Nephron (organoid): ENCODE measurements at regions not wholly inside any gene's neighbourhood (a gene's known extent, or its start where the extent isn't known, plus 50 kb on each side); places are given as distances from the start of the nearest gene placed in this dataset.

Experiments used
- H3K27ac Mint-ChIP-seq, 3 experiments: 2 replicates each; pipeline ENCODE4 v1.8.0; 2020; ENCODE audit warnings: mixed read lengths in 3 of 3, mild to moderate bottlenecking in 2 of 3, moderate library complexity in 1 of 3
- H3K27me3 Mint-ChIP-seq: 2 replicates; pipeline ENCODE4 v1.8.0; 2021; ENCODE audit warnings: low read depth, mild to moderate bottlenecking, moderate library complexity, mixed read lengths
- H3K36me3 Mint-ChIP-seq: 2 replicates; pipeline ENCODE4 v1.8.0; 2020; ENCODE audit warnings: low read depth, mixed read lengths
- H3K4me1 Mint-ChIP-seq: 2 replicates; pipeline ENCODE4 v1.8.0; 2020; ENCODE audit warnings: mixed read lengths
- H3K4me3 Mint-ChIP-seq, 3 experiments: 2 replicates each; pipeline ENCODE4 v1.8.0; 2020; ENCODE audit warnings: mild to moderate bottlenecking in 3 of 3, mixed read lengths in 3 of 3, moderate library complexity in 2 of 3
- H3K9me3 Mint-ChIP-seq: 2 replicates; pipeline ENCODE4 v1.8.0; 2020; ENCODE audit warnings: mixed read lengths
- TF ChIP-seq, protein P1 (sequence below), 3 experiments: fragments of 200-600 bp; sonication (generic); IDR thresholded peaks; one replicate each; pipeline ENCODE4 v1.5.0; 2021; ENCODE audit warnings: antibody characterized with exemption in 3 of 3; ENCODE audit not compliant: unreplicated experiment in 3 of 3

- H3K27ac Mint-ChIP-seq: peak overlapping the region in 1 of 3 experiments; percentile 16
Observed at GRCh38 chr2:150994076-150994475, 267.6 kb downstream of the RBM43 start.

GRCh38 chr2:150989969-150990368, 271.7 kb downstream of the RBM43 start:
- Mint-ChIP-seq H3K4me1 (no peaks in the 10 kb centered on the region), H3K36me3 (peaks cover 7% of the 10 kb centered on the region), H3K27me3 (peaks cover 5% of the 10 kb centered on the region), H3K9me3 (peaks cover 33% of the 10 kb centered on the region), H3K27ac (no peak overlapping the region), H3K4me3 (no peak overlapping the region)
- TF ChIP-seq, protein P1, sequence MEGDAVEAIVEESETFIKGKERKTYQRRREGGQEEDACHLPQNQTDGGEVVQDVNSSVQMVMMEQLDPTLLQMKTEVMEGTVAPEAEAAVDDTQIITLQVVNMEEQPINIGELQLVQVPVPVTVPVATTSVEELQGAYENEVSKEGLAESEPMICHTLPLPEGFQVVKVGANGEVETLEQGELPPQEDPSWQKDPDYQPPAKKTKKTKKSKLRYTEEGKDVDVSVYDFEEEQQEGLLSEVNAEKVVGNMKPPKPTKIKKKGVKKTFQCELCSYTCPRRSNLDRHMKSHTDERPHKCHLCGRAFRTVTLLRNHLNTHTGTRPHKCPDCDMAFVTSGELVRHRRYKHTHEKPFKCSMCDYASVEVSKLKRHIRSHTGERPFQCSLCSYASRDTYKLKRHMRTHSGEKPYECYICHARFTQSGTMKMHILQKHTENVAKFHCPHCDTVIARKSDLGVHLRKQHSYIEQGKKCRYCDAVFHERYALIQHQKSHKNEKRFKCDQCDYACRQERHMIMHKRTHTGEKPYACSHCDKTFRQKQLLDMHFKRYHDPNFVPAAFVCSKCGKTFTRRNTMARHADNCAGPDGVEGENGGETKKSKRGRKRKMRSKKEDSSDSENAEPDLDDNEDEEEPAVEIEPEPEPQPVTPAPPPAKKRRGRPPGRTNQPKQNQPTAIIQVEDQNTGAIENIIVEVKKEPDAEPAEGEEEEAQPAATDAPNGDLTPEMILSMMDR (IDR thresholded peaks at IDR 0.05; ENCODE audit: unreplicated experiment in 3 of 3): no peak

More at GRCh38 chr2:150994076-150994475, 267.6 kb downstream of the RBM43 start:
- Mint-ChIP-seq H3K9me3 (peaks cover 26% of the 10 kb centered on the region), H3K36me3 (peaks cover 7% of the 10 kb centered on the region), H3K27me3 (no peaks in the 10 kb centered on the region), H3K4me3 (no peak overlapping the region), H3K4me1 (peaks cover 20% of the 10 kb centered on the region)
- TF ChIP-seq, protein P1 (IDR thresholded peaks at IDR 0.05; ENCODE audit: unreplicated experiment in 3 of 3): no peak

DNA sequence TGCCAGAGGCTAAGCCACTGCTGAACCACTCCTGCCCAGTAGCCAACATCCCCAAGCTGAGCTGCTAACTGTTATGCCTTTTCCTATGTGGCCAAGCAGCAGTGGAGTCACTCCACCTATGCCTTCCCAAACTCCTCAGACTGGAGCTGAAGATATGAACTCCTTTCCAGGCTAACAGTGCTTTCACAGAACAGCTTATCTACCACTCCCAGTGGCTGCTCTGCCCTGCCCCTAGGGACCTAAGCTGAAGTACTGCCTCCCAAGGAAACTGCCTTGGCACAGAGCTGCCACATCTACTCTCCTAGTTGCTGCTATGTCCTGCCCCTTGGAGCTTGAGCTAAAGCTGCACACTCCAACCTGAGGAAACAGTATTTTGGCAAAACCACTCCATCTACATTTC, 275.9 kb downstream of the RBM43 start:
- H3K4me1 Mint-ChIP-seq: peaks cover 15% of the 10 kb centered on the region
- H3K27ac Mint-ChIP-seq: no peak overlapping the region
- peaks cover 7% of the 10 kb centered on the region for H3K36me3 Mint-ChIP-seq
- H3K27me3 Mint-ChIP-seq: peaks cover 5% of the 10 kb centered on the region
- no peak overlapping the region for H3K4me3 Mint-ChIP-seq
- TF ChIP-seq, protein P1 (IDR thresholded peaks at IDR 0.05; ENCODE audit: unreplicated experiment in 3 of 3): no peak
- peaks cover 20% of the 10 kb centered on the region for H3K9me3 Mint-ChIP-seq

- Mint-ChIP-seq H3K4me3 (no peak overlapping the region), H3K36me3 (no peaks in the 10 kb centered on the region), H3K4me1 (peaks cover 24% of the 10 kb centered on the region), H3K27ac (no peak overlapping the region), H3K9me3 (peaks cover 4% of the 10 kb centered on the region), H3K27me3 (peaks cover 5% of the 10 kb centered on the region)
- TF ChIP-seq, protein P1 (IDR thresholded peaks at IDR 0.05; ENCODE audit: unreplicated experiment in 3 of 3): no peak
Observed at GRCh38 chr2:150983314-150983897, 278.3 kb downstream of the RBM43 start.

GRCh38 chr2:150981826-150982225, 279.8 kb downstream of the RBM43 start:
- Mint-ChIP-seq H3K27me3 (peaks cover 4% of the 10 kb centered on the region), H3K27ac (peak overlapping the region; percentile 16 to 75 (median 64)), H3K4me1 (peaks cover 30% of the 10 kb centered on the region), H3K36me3 (no peaks in the 10 kb centered on the region), H3K9me3 (no peaks in the 10 kb centered on the region), H3K4me3 (no peak overlapping the region)
- TF ChIP-seq, protein P1 (IDR thresholded peaks at IDR 0.05; ENCODE audit: unreplicated experiment in 3 of 3): no peak

GRCh38 chr2:150978053-150978452, 283.6 kb downstream of the RBM43 start:
- H3K9me3 Mint-ChIP-seq: no peaks in the 10 kb centered on the region
- H3K27ac Mint-ChIP-seq: peak overlapping the region; percentile 75 to 84 (median 84)
- H3K36me3 Mint-ChIP-seq: no peaks in the 10 kb centered on the region
- H3K27me3 Mint-ChIP-seq: no peaks in the 10 kb centered on the region
- TF ChIP-seq, protein P1 (IDR thresholded peaks at IDR 0.05; ENCODE audit: unreplicated experiment in 3 of 3): no peak
- H3K4me1 Mint-ChIP-seq: peaks cover 30% of the 10 kb centered on the region
- no peak overlapping the region for H3K4me3 Mint-ChIP-seq
